ENCODE measurements at regions not wholly inside any gene's neighbourhood (a gene's known extent, or its start where the extent isn't known, plus 50 kb on each side); places are given as distances from the start of the nearest gene placed in this dataset.

DNA sequence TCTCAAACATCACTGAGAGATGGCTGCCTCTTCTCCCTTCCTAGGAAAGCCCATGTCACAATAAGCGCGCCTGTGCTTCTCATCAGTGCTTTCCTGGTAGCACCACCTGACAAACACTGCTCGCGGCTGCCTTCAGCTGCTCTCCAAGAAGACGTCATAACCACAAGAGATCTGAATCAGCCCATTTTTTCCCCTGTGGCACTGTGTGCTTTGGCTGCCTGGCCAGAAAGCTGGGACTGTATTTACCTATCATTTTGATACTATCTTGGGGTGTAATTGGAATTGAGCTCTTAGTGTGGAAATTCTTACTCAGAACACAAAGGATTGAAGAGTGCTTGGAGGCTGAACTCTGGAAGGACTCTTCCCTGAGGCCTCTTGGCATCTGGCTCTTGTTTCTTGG is 50.3 kb upstream of the EHF start:
- peaks cover 0 to 19% of the 10 kb centered on the region in 2 experiments for H3K27me3 ChIP-seq (replicated peaks in 1 of 2; ENCODE audit: control insufficient read depth in 2 of 2, extremely low read depth in 1 of 2, insufficient read depth in 2 of 2, low read length in 1 of 2)
- ChIA-PET POLR2A (no interaction called here), CTCF (no interaction called here)
- Mint-ChIP-seq H3K4me3 (no peak overlapping the region), H3K9me3 (no peaks in the 10 kb centered on the region), H3K36me3 (no peaks in the 10 kb centered on the region), H3K4me1 (no peaks in the 10 kb centered on the region), H3K27ac (no peak overlapping the region), H3K27me3 (peaks cover 33 to 44% of the 10 kb centered on the region in 2 donors)
- 26% methylated on average over 4 of the region's 5 CpGs for WGBS (ENCODE audit: insufficient coverage)
- no peaks in the 10 kb centered on the region for H3K9me3 ChIP-seq
- H3K4me3 ChIP-seq (ENCODE audit: control insufficient read depth in 1 of 2, extremely low read depth in 1 of 2, low read length in 1 of 2) = no peak overlapping the region
- no peaks in the 10 kb centered on the region for H3K4me1 ChIP-seq (ENCODE audit: control insufficient read depth in 1 of 2, extremely low read depth in 1 of 2, insufficient read depth in 2 of 2, low read length in 2 of 2)
- DNase-seq (no peak), ATAC-seq (replicated peaks in 1 of 4) (no peak)
- no peaks in the 10 kb centered on the region for H3K36me3 ChIP-seq (ENCODE audit: control insufficient read depth in 2 of 2, extremely low read depth in 1 of 2, insufficient read depth in 1 of 2, low read length in 1 of 2)
- no peak overlapping the region for H3K27ac ChIP-seq (ENCODE audit: low read length)
